Gastrocnemius medialis (tissue), 4 donors: ENCODE measurements at regions not wholly inside any gene's neighbourhood (a gene's known extent, or its start where the extent isn't known, plus 50 kb on each side); places are given as distances from the start of the nearest gene placed in this dataset.

Source experiments
- POLR2A ChIP-seq, 2 donors: fragments of 450-650 bp; IDR thresholded peaks; one replicate each; pipeline ENCODE4 v1.6.1; 2017; ENCODE audit warnings: antibody characterized with exemption in 2 of 2, mild to moderate bottlenecking in 2 of 2, moderate library complexity in 2 of 2
- TF ChIP-seq, protein P1 (sequence below), 5 experiments: fragments of 450-650 bp in 3 of 5; fragments of 200-600 bp in 2 of 5; sonication (generic) in 2 of 5; IDR thresholded peaks in 4 of 5; conservative IDR thresholded peaks in 1 of 5; 1 replicate in 4 of 5; 2 replicates in 1 of 5; pipeline ENCODE4 v1.5.1; 2016 to 2019; ENCODE audit warnings: antibody characterized with exemption in 5 of 5, mild to moderate bottlenecking in 3 of 5, moderate library complexity in 3 of 5

- no peak for TF ChIP-seq POLR2A (IDR thresholded peaks at IDR 0.05)
- TF ChIP-seq, protein P1, sequence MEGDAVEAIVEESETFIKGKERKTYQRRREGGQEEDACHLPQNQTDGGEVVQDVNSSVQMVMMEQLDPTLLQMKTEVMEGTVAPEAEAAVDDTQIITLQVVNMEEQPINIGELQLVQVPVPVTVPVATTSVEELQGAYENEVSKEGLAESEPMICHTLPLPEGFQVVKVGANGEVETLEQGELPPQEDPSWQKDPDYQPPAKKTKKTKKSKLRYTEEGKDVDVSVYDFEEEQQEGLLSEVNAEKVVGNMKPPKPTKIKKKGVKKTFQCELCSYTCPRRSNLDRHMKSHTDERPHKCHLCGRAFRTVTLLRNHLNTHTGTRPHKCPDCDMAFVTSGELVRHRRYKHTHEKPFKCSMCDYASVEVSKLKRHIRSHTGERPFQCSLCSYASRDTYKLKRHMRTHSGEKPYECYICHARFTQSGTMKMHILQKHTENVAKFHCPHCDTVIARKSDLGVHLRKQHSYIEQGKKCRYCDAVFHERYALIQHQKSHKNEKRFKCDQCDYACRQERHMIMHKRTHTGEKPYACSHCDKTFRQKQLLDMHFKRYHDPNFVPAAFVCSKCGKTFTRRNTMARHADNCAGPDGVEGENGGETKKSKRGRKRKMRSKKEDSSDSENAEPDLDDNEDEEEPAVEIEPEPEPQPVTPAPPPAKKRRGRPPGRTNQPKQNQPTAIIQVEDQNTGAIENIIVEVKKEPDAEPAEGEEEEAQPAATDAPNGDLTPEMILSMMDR (IDR thresholded peaks at IDR 0.05 in 4 of 5, conservative IDR thresholded peaks at IDR 0.05 in 1 of 5): no peak
Measured at GRCh38 chr6:21371676-21372171, 221.8 kb upstream of the SOX4 start.
